ENCODE measurements at regions not wholly inside any gene's neighbourhood (a gene's known extent, or its start where the extent isn't known, plus 50 kb on each side); places are given as distances from the start of the nearest gene placed in this dataset.
A peak's percentile ranks its signal among the peaks of the same experiment; 100 is the strongest.
"Not testable (repeated sequence)": the region's sequence is repeated elsewhere in the genome, so short reads cannot be mapped to it uniquely, and the experiment has no call there.

DNA sequence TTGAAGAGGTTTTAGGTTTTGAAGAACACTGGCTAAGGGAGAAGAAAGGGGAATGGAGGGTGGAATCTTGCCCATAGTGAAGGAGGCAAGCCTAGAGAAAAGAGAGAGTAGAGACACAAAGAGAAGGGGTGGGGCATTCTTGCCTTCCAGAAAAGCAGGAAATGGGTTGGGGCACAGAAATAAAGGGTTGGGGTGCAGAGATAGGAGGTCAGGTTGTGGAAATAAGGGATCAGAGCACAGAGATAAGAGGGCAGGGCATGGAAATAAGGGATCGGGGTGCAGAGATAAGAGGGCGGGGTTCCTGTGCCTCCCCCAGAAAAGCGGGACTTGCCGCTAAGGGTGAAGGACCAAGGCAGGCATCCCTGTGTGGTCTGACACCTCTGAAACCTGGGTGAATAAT is 69.9 kb downstream of the ALG1L2 start:
- not testable (repeated sequence) for DNase-seq

DNA sequence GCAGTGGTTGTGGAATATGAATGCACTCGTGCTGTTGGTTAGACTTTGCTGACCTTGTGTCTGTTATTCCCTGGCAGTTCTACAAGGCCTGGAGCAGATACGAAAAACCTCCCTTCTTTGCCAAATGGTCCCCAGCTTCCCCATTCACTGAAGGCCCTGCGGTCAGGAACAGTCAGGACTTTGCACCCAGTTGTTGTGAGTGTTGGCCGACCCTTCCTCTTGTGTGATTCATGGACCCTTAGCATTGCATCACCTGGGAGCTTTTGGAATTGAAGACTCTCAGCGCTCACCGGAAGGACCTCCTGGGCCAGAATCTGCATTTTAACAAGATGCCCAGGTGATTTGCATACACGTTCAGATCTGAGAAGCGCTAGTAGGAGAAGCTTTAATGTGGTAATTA is 71.6 kb downstream of the ALG1L2 start:
- not testable (repeated sequence) for DNase-seq

DNA sequence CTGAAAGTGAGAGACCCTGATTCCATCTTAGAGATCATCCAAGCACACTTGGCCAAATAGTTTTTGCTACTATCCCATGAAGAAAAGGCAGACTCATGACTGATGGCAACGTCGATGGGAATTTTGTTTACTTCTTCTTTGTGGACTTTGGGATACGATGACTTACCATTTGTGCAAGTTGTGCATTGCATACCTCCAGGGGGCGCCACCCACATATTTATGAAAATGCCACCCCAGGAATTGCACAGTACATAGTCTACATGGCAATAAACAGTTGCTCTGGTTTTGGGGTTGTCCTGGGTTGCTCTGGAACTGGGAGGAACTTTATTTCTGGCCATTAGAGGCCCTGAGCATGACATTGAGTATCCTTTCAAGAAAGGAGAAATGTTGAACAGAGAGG is 73.8 kb downstream of the ALG1L2 start:
- not testable (repeated sequence) for DNase-seq

DNA sequence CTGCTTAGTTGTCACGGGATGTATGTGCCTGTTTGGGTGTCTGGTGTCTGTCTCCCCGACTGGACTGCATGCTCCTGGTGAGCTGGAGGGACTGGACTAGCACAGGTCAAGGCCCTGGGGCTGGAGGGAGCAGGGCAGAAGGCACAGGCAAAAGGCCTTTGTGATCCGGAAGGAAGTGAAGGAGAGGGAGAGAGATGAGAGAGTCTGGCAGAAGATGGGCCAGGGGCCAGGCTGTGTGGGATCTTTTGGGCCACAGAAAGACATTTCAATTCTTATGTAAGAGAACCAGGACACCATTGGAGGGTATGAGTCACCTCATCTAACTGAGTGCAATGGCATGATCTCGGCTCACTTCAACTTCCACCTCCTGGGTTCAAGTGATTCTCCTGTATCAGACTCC is 85.2 kb downstream of the ALG1L2 start:
- not testable (repeated sequence) for DNase-seq

DNA sequence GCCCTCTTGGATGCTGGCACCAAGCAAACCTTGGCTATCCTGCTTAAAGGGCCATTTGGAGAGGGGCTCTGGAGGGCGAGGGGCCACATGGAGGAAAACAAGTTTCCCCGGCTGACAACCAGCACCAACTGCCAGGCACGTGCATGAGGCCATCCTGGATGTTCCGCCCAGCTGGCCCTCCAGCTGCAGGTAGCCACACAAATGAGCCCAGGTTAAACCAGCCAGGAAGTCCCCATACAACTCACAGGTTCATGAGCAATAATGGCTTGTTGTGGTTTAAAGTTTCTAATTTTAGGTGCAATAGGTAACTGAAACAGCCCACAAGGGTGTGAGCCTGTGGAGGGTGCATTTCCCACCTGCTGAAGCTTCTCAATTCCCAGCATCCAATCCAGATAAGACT is 93.6 kb downstream of the ALG1L2 start:
- DNase-seq, result not testable (repeated sequence)

DNA sequence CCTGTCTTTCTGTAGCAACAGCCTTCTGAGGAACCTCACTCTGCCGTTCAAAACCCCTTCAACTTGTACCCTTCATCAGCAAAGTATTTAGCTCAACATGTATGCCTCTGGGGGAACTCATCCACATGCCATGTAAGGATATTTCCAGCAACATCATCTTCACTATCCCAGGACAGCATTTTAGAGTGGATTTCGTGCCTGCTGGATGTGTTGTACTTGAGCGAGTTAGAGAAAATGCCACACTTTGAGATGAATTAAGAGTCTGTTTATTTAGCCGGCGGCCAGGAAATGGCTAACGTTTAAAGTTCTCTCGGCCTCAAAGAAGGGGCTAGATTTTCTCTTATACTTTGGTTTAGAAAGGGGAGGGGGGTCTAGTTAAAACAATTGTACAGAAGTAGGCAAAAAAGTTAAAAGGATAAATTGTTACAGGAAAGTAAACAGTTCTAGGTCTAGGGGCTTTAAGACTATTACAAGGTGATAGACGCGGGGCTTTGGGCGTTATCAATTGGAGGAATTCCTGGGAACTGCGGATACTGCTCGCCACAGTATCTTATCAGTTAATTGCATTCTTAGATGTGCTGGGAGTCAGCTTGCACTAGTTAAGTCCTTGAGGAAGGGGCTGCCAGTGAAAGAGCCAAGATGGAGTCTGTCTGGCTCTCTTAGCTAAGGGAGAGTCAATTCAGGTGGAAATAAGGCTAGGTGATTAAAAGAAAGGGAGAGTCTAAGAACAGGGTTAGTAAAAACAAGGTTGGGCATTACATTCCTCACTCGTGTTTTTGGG is 95.0 kb downstream of the ALG1L2 start:
- DNase-seq, result not testable (repeated sequence)

DNA sequence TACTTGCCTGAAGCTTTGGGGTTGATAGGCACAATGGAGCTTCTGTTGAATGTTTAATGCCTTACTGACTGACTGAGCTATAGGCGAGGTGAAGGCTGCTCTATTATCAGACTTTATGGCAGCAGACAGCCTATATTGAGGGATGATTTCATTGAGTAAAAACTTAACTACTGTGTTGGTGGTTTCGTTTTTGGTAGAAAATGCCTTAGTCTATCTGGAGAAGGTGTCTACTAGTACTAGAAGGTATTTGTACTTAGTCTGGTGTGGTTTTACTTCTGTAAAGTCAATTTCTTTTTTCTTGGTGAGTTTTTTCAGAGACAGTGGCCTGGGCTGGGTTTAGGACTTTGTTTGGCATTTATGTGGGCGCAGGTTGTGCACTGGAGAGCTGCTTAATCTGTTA is 97.2 kb downstream of the ALG1L2 start:
- DNase-seq, result peak; percentile 37

DNA sequence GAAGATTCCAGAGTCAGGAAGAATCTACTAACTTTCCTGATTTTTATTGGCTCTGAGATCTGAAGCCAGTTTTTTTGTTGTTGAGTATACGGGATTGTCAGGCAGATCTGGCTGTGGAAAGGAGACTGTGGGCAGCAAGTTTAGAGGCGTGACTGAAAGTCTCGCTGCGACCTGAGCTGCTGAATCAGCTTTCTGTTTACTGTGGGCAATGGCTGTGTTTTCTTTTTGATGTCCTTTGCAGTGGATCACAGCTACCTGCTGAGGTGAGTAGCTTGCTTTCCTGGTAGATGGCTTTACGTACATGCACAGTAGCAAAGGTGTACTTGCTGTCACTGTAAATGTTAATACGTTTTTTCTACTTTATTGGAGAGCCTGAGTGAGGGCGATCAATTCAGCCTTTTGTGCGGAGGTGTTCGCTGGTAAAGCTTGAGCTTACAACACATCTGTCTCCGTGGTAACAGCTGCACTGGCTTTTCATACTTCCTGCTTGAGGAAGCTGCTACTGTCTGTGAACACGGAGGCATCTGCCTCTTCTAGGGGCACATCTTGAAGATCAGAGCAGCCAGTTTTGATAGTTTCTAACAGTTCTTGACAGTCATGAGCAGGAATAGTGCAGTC is 97.8 kb downstream of the ALG1L2 start:
- DNase-seq, result peak; percentile 71

DNA sequence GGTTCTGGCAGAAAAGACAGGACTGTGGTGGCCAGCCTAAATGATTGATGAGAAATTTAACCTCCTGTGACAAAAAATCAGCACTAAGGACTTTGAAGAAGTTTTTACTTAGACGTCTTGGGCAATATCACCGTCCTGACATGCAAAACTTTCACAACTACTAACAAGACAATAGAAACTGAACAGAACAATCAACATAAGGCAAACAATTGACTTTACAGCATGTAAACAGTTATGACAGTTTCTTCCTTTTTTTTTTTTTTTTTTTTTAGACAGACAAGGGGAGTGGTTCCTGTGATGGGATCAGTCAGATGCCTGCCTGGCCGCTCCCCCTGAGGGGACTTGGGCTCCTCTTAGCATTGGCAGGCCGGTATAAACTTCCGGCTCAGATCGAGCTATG is 100.8 kb downstream of the ALG1L2 start:
- DNase-seq, result peak; percentile 69

DNA sequence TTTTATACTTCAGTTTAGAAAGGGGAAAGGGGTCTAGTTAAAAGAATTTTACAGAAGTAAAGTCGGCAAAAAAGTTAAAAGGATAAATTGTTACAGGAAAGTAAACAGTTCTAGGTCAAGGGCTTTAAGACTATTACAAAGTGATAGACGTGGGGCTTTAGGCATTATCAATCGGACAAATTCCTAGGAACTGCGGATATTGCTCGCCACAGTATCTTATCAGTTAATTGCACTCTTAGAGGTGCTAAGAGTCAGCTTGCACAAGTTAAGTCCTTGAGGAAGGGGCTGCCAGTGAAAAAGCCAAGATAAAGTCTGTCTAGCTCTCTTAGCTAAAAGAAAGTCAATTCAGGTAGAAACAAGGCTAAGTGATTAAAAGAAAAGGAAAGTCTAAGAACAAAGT is 102.1 kb downstream of the ALG1L2 start:
- DNase-seq, result peak; percentile 82

DNA sequence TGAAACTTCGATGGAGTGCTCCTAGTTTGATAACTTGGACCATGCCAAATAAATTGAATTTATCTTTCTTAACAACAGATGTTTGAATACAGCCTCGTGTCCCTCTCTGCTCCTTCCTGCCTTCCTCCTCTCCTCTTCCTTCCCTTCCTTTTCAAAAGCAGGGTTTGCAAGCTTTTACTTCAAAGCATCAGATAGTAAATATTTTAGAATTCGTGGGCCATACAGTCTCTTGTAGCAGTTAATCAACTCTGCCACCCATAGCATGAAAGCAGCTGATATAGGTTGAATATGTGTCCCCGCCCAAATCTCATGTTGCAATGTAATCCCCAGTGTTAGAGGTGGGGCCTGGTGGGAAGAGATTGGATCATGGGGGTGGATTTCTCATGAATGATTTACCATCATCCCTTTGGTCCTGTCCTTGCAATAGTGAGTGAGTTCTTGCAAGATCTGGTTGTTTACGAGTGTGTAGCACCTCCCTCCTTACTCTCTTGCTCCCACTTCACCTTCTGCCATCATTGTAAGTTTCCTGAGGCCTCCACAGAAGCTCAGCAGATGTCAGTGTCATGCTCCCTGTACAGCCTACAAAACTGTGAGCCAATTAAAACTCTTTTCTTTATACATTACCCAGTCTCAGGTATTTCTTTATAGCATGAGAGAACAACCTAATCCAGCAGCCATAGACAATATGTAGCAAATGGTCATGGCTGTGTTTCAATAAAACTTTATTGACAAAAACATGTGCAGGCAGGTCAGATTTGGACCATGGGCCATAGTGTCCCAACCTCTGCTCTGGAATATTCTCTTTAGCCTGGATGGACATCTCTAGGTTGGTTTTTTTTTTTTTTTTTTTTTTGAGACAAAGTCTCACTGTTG is 102.8 kb downstream of the ALG1L2 start:
- peak; percentile 85 for DNase-seq

DNA sequence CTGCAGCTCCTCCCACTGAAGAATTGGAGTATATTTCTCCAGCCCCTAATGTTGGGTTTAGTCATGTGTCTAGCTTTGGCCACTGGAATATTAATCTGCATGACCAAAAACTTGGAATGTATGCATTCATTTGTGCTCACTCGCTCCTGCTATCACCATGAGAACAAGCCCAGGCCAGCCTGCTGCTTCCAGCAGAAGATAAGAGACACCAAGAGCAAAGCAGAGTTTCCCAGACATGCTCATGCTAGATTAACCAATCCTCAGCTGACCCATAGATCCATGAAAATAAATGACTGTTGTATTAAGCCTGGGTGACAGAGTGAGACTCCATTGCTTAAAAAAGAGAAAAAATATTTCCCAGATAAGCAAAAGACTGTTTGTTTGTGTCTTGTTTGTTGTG is 119.6 kb downstream of the ALG1L2 start:
- DNase-seq, result peak; percentile 26

DNA sequence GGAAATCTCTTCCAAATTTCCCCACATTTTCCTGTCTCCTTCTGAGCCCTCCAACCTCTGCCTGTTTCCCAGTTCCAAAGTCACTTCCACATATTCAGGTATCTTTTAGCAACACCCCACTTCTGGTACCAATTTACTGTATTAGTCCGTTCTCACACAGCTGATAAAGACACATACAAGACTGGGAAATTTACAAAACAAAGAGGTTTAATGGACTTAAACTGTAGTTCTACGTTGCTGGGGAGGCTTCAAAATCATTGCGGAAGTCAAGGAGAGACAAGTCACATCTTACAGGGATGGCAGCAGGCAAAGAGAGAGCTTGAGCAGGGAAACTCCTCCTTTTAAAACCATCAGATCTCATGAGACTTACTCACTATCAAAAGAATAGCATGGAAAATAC is 122.0 kb downstream of the ALG1L2 start:
- not testable (repeated sequence) for DNase-seq

DNA sequence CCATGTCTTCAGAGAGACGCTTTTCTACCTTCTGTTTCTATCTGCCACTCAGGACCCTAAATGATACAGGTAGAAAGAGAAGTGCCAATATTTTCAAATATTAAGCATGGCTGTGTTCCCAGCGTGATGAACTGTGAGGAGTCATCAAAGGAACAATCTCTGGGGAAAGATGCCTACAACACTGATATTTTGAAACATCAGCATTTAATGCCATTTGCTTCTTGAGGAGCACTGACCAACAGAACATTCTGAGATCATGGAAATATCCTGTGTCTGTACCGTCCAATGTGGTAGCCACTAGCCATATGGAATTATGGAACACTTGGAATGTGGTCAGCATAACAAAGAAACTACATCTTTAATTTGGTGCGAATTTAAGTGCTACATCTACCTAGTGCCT is 117.9 kb upstream of the COL6A5 start:
- DNase-seq, result no peak

DNA sequence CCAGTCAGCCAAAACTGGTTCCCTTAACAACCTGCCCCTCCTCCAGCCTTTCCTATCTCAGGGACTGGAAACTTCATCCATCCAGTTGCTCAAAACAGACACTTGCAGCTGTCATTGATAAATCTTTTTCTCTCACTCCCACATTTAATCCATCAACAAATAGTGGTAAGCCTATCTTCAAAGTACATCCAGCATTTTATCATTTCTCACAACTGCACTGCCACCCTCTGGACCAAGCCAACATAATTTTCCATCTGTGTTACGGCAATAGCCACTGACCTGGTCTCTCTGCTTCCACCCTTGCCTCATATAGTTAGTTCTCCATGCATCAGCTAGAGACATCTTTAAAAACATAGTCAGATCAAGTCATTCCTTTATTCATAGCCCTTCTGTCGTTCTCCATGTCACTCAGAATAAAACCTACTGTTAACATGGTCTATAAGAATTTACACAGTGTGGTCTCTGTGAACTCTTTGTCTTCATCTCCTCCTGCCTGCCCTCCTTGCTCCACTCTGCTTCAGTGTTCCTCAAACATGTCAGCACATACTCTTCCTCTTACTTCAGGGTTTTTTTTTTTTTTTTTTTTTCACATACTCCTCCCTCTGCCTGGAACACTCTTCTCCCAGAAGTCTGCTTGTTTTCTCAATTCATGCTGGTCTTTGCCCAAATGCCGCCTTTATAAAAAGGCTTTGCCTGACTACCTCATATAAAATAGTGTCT is 102.5 kb upstream of the COL6A5 start:
- DNase-seq, result peak; percentile 89

DNA sequence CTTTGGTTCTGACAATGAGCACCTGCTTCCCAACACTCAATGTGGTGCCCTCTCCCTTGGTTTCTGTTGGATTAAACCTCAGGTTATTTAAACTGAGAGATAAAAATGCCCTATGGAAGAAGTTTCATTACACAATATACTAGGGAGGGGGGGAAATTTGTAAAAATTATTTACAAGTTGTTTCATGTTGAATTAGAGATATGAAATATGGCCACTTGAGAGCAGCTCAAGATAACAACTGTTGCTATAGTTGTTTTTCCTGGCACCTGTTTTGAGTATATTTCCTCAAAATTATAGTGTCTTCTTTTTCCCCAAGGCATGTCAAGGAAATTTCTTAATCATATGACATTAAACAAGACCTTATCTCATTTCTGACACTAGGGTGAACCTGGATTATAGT is 101.7 kb upstream of the COL6A5 start:
- peak; percentile 18 for DNase-seq

DNA sequence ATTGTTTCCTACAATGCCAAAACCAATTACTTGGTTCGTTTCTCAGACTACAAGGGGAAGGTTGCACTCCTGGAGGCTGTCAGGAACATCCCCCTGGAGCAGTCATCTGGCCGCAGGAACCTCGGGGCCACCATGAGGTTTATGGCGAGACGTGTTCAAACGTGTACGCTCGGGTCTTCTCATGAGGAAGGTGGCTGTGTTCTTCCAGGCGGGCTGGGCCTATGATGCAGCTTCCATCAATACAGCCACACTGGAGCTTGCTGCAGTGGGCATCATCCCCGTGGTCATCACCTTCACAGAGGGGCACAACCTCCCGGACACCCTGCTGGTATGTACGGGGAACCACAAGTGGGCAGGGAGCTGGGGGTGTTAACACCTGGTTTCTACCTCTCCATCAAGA is 94.5 kb upstream of the COL6A5 start:
- DNase-seq, result no peak

DNA sequence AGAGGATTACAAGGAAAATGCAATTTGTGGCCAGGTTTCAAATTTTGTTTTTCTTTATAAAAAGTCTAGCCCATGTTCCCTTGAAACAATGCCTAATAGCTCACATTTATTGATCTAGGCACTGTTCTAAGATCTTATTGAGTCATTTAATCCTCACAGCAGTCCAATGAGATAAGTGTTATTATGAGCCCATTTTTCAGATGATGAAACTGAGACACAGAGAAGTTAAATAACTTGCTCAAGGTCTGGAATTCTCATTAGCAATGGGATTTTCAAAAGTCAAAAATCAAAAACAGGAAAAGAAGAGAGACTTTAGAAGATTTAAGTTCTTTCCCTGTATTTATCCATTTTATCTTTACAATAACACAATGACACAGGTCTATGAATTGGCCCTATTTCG is 90.0 kb upstream of the COL6A5 start:
- no peak for DNase-seq

DNA sequence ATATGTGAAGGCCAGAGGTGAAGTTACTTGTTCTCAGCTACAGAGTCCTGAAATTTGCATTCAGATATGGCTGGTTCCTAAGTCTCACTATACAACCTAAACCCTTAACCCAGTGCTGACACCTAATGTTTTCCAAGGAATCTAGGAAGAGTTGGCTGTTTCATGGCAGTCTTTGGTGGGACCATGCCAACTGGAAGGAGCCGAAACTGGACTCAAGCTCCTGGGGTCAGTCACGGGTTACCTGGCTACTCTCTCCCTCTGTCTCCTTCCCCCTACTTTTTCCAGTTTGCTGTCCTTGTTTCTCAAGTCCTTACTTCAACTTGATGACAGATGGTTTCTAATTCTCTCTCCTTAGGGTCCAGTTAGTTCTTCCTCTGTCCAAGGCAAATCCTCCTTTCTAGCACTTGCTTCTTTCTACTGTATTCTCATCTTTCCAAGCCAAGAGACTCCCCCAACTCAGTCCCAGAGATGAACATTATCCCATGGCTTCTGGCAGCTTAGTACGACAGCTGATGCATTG is 88.6 kb upstream of the COL6A5 start:
- DNase-seq, result no peak

DNA sequence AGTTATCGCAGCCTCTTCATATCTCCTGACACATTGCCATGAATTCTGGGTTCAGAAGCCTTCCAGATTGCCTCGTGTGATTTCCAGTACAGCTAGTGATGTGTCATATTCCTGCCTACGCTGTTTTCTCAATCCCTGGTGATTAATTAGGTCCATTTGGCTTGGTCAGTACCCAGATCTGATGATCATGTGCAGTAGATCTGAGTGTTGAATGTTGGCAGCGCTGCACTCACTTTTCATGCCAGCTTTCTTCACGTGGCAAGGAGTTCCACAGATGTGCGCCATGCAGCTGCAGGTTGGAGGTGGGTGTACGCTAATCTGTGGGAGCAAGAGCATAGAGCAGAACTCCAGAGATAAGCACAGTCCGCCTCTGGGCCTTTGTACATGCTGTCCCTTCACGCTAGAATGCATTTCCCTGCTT is 86.9 kb upstream of the COL6A5 start:
- no peak for DNase-seq

DNA sequence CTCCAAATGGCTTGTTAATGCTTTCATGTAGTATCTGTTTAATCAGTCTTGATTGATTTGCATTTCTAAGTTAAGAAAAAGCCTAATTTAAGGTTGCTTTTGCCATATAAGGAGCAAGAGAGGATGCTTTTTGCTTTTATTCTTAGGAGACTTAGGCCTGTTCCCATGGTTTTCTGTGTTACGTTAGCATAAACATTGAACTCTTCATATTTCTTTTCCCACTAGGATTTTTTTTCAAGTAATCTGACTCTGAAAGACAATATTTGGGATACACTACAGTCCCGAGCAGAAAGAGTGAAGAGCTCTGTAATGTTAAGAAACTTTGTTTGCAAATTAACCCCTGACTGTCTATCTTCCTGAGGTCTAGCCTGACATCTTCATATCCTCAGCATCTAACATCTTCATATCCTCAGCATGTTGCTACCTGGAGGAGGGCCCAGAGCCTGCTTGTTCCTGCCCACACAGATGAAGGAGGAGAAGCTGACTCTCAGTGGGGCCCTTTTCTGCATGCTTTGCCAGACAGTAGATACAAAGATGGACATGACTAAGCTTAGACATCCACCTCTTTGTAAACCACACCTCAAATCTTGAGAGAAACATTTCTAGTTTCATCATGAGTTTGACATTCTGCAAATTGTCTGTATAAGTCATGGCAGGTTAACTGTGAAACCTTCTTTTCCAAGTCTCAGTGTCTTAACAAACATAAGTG is 86.2 kb upstream of the COL6A5 start:
- no peak for DNase-seq

DNA sequence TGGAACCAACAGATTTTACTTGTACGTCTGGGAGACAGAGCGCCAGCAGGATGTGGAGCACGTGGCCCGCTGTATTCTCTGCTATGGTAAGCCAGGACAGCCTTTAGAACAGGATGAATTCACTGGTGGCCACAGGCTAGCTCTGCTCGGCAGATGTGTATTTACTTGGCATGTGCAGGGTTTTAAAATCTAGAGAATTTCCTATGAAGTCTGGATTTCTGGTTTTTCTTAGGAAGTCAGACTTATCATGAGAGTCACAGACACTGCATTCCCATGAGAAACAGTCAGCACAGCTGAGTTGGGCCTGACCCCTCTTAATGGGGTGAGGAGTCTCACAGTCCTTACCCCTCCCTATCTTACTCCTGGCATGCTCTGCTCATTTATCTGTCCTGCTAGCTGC is 84.6 kb upstream of the COL6A5 start:
- DNase-seq, result no peak
